Neuronal stem cell (in vitro differentiated cells): ENCODE measurements at regions not wholly inside any gene's neighbourhood (a gene's known extent, or its start where the extent isn't known, plus 50 kb on each side); places are given as distances from the start of the nearest gene placed in this dataset.

Source experiments
- DNase-seq: peaks from one replicate; pipeline ENCODE4 v3.0.0-alpha.2; 2013; ENCODE audit warnings: low spot score
- H2AFZ ChIP-seq: one replicate; pipeline ENCODE4 v1.6.1; 2013; ENCODE audit warnings: mild to moderate bottlenecking, low read length, inconsistent platforms
- H2AK5ac ChIP-seq: 2 replicates; pipeline ENCODE4 v1.6.1; 2013; ENCODE audit warnings: low read depth, mild to moderate bottlenecking, inconsistent platforms, low read length, moderate library complexity, mixed read lengths
- H2BK120ac ChIP-seq: 2 replicates; pipeline ENCODE4 v1.6.1; 2013; ENCODE audit warnings: low read depth, mild to moderate bottlenecking, inconsistent platforms, low read length, moderate library complexity, mixed read lengths
- H2BK12ac ChIP-seq: one replicate; pipeline ENCODE4 v1.6.1; 2013; ENCODE audit warnings: low read length, inconsistent platforms
- H2BK15ac ChIP-seq: 2 replicates; pipeline ENCODE4 v1.6.1; 2013; ENCODE audit warnings: mild to moderate bottlenecking, low read length, inconsistent platforms, mixed read lengths
- H2BK5ac ChIP-seq: one replicate; pipeline ENCODE4 v1.6.1; 2013; ENCODE audit warnings: inconsistent platforms, mild to moderate bottlenecking, low read length, moderate library complexity
- H3K14ac ChIP-seq: one replicate; pipeline ENCODE4 v1.6.1; 2013; ENCODE audit warnings: low read length, inconsistent platforms
- H3K18ac ChIP-seq: 2 replicates; pipeline ENCODE4 v1.6.1; 2013; ENCODE audit warnings: low read length, inconsistent platforms
- H3K23ac ChIP-seq: 2 replicates; pipeline ENCODE4 v1.6.1; 2013; ENCODE audit warnings: low read depth, mild to moderate bottlenecking, mixed read lengths, low read length, inconsistent platforms; ENCODE audit not compliant: poor library complexity
- H3K27ac ChIP-seq: replicated peaks from 3 replicates; pipeline ENCODE4 v1.5.1; 2013; ENCODE audit warnings: low read length, inconsistent platforms
- H3K27me3 ChIP-seq, 3 experiments: 2 replicates each; pipeline ENCODE4 v1.6.1; 2013; ENCODE audit warnings: low read length in 3 of 3, mild to moderate bottlenecking in 2 of 3, inconsistent platforms in 1 of 3, low read depth in 1 of 3, mixed read lengths in 1 of 3, moderate library complexity in 1 of 3; ENCODE audit not compliant: control insufficient read depth in 3 of 3, insufficient read depth in 3 of 3
- H3K36me3 ChIP-seq, 2 donors: replicated peaks in 1 of 2; 2 replicates each; pipeline ENCODE4 v1.6.1; 2013; ENCODE audit warnings: low read length in 2 of 2; ENCODE audit not compliant: control insufficient read depth in 2 of 2, insufficient read depth in 2 of 2
- H3K4ac ChIP-seq: 2 replicates; pipeline ENCODE4 v1.6.1; 2013; ENCODE audit warnings: inconsistent platforms, mild to moderate bottlenecking, low read length, moderate library complexity
- H3K4me1 ChIP-seq, 2 donors: 1 replicate in 1 of 2; 2 replicates in 1 of 2; pipeline ENCODE4 v1.6.1; 2013; ENCODE audit warnings: low read length in 2 of 2, low read depth in 1 of 2; ENCODE audit not compliant: control insufficient read depth in 2 of 2, insufficient read depth in 1 of 2
- H3K4me2 ChIP-seq: one replicate; pipeline ENCODE4 v1.6.1; 2013; ENCODE audit warnings: mild to moderate bottlenecking, low read length, inconsistent platforms; ENCODE audit not compliant: insufficient read depth, poor library complexity, severe bottlenecking
- H3K4me3 ChIP-seq, 2 donors: 2 replicates each; pipeline ENCODE4 v1.5.1; 2013; ENCODE audit warnings: low read length in 2 of 2, mild to moderate bottlenecking in 2 of 2, inconsistent platforms in 1 of 2, moderate library complexity in 1 of 2
- H3K79me1 ChIP-seq: one replicate; pipeline ENCODE4 v1.6.1; 2013; ENCODE audit warnings: low read depth, mild to moderate bottlenecking, inconsistent platforms, low read length, moderate library complexity
- H3K9ac ChIP-seq: one replicate; pipeline ENCODE4 v1.6.1; 2013; ENCODE audit warnings: mild to moderate bottlenecking, low read depth, low read length, inconsistent platforms; ENCODE audit not compliant: poor library complexity
- H3K9me3 ChIP-seq, 2 donors: replicated peaks in 1 of 2; 2 replicates each; pipeline versions ENCODE3 to v1.6.1; 2013; ENCODE audit warnings: low read length in 2 of 2, mild to moderate bottlenecking in 2 of 2, inconsistent platforms in 1 of 2, low read depth in 1 of 2, mixed read lengths in 1 of 2, moderate library complexity in 1 of 2; ENCODE audit not compliant: control insufficient read depth in 2 of 2, insufficient read depth in 1 of 2
- H4K8ac ChIP-seq: one replicate; pipeline ENCODE4 v1.6.1; 2013; ENCODE audit warnings: low read depth, mild to moderate bottlenecking, inconsistent platforms, low read length, moderate library complexity
- H4K91ac ChIP-seq: one replicate; pipeline ENCODE4 v1.6.1; 2013; ENCODE audit warnings: low read length, low read depth, mild to moderate bottlenecking, inconsistent platforms; ENCODE audit not compliant: poor library complexity
- WGBS, 2 donors: extraction: QIAGEN DNeasy Blood & Tissue Kit; methylation state at CpG; one replicate each; pipeline ENCODE4 v1.1.7; 2013; ENCODE audit warnings: missing lambda C conversion rate in 2 of 2, mixed read lengths in 1 of 2; ENCODE audit not compliant: insufficient read length in 2 of 2, insufficient replicate concordance in 1 of 2; ENCODE audit errors: extremely low coverage in 2 of 2; 5-methylcytosine and 5-hydroxymethylcytosine counted together

GRCh38 chr5:57368010-57368409, 114.6 kb downstream of the ACTBL2 start:
- Histone ChIP-seq H3K27ac (no peak overlapping the region), H3K18ac (no peak overlapping the region), H2BK12ac (no peak overlapping the region), H3K4me3 (no peak overlapping the region), H2BK15ac (no peak overlapping the region), H3K27me3 (no peaks in the 10 kb centered on the region), H3K9ac (no peak overlapping the region), H4K8ac (no peak overlapping the region), H3K4me1 (peaks cover 0 to 2% of the 10 kb centered on the region in 2 donors), H2BK5ac (no peak overlapping the region), H3K4me2 (no peak overlapping the region), H3K14ac (no peak overlapping the region), H3K79me1 (no peaks in the 10 kb centered on the region), H3K36me3 (no peaks in the 10 kb centered on the region), H3K4ac (no peak overlapping the region), H2AK5ac (no peak overlapping the region), H4K91ac (no peak overlapping the region), H3K9me3 (no peaks in the 10 kb centered on the region), H3K23ac (no peak overlapping the region), H2BK120ac (no peak overlapping the region), H2AFZ (no peak overlapping the region)
- no peak for DNase-seq
- no CpG with 5 or more reads among the region's 3 CpGs for WGBS, 2 donors

GRCh38 chr5:57366744-57367143, 115.9 kb downstream of the ACTBL2 start:
- WGBS, 2 donors = no CpG with 5 or more reads among the region's 1 CpG
- Histone ChIP-seq H3K27me3 (no peaks in the 10 kb centered on the region), H2BK15ac (no peak overlapping the region), H3K4me1 (peaks cover 0 to 2% of the 10 kb centered on the region in 2 donors), H3K18ac (no peak overlapping the region), H3K9me3 (no peaks in the 10 kb centered on the region), H3K23ac (no peak overlapping the region), H4K8ac (no peak overlapping the region), H4K91ac (no peak overlapping the region), H2AK5ac (no peak overlapping the region), H3K4me3 (no peak overlapping the region), H3K14ac (no peak overlapping the region), H2BK120ac (no peak overlapping the region), H3K4me2 (no peak overlapping the region), H2BK12ac (no peak overlapping the region), H3K4ac (no peak overlapping the region), H3K9ac (no peak overlapping the region), H2AFZ (no peak overlapping the region), H2BK5ac (no peak overlapping the region), H3K27ac (no peak overlapping the region), H3K36me3 (no peaks in the 10 kb centered on the region), H3K79me1 (no peaks in the 10 kb centered on the region)
- no peak for DNase-seq

- no CpG with 5 or more reads among the region's 5 CpGs for WGBS, 2 donors
- H3K9me3 ChIP-seq = peaks cover 0 to under 1% of the 10 kb centered on the region in 2 donors
- no peak overlapping the region for H2BK120ac ChIP-seq
- H3K4me2 ChIP-seq = no peak overlapping the region
- no peak overlapping the region for H4K8ac ChIP-seq
- no peaks in the 10 kb centered on the region for H3K79me1 ChIP-seq
- H3K4ac ChIP-seq = no peak overlapping the region
- H3K36me3 ChIP-seq = no peaks in the 10 kb centered on the region
- no peak overlapping the region for H4K91ac ChIP-seq
- no peak overlapping the region for H2BK15ac ChIP-seq
- H3K27ac ChIP-seq = no peak overlapping the region
- H3K9ac ChIP-seq = no peak overlapping the region
- no peak overlapping the region for H3K4me3 ChIP-seq
- H2AK5ac ChIP-seq = no peak overlapping the region
- no peak overlapping the region for H3K14ac ChIP-seq
- H3K27me3 ChIP-seq = no peaks in the 10 kb centered on the region
- H2AFZ ChIP-seq = no peak overlapping the region
- no peak for DNase-seq
- peaks cover 0 to 2% of the 10 kb centered on the region in 2 donors for H3K4me1 ChIP-seq
- H3K18ac ChIP-seq = no peak overlapping the region
- no peak overlapping the region for H3K23ac ChIP-seq
- H2BK5ac ChIP-seq = no peak overlapping the region
- H2BK12ac ChIP-seq = no peak overlapping the region
Measured at GRCh38 chr5:57362951-57363350, 119.7 kb downstream of the ACTBL2 start.

- H3K18ac ChIP-seq = no peak overlapping the region
- no peak overlapping the region for H3K4me3 ChIP-seq
- no peak overlapping the region for H2BK120ac ChIP-seq
- no peak overlapping the region for H4K8ac ChIP-seq
- no peak overlapping the region for H3K4me2 ChIP-seq
- no peak overlapping the region for H2BK5ac ChIP-seq
- no peak overlapping the region for H3K9ac ChIP-seq
- DNase-seq = no peak
- no peaks in the 10 kb centered on the region for H3K79me1 ChIP-seq
- whole genome bisulfite sequencing, 2 donors = no CpG with 5 or more reads among the region's 1 CpG
- no peaks in the 10 kb centered on the region for H3K27me3 ChIP-seq
- peaks cover 0 to 2% of the 10 kb centered on the region in 2 donors for H3K4me1 ChIP-seq
- H3K4ac ChIP-seq = no peak overlapping the region
- no peak overlapping the region for H3K27ac ChIP-seq
- no peaks in the 10 kb centered on the region for H3K36me3 ChIP-seq
- peaks cover 0 to 1% of the 10 kb centered on the region in 2 donors for H3K9me3 ChIP-seq
- no peak overlapping the region for H2AK5ac ChIP-seq
- H2AFZ ChIP-seq = no peak overlapping the region
- H2BK12ac ChIP-seq = no peak overlapping the region
- H3K14ac ChIP-seq = no peak overlapping the region
- H3K23ac ChIP-seq = no peak overlapping the region
- H2BK15ac ChIP-seq = no peak overlapping the region
- H4K91ac ChIP-seq = no peak overlapping the region
Measured at GRCh38 chr5:57360871-57361270, 121.7 kb downstream of the ACTBL2 start.
